DOHH2 (cell line): ENCODE measurements at regions not wholly inside any gene's neighbourhood (a gene's known extent, or its start where the extent isn't known, plus 50 kb on each side); places are given as distances from the start of the nearest gene placed in this dataset.

Experiments used
- CTCF ChIP-seq: fragments of 200-600 bp; sonication (generic); IDR thresholded peaks from one replicate; pipeline ENCODE4 v1.5.1; 2014; ENCODE audit warnings: antibody characterized with exemption, mild to moderate bottlenecking, low read depth, low read length; ENCODE audit not compliant: poor library complexity, severe bottlenecking
- EZH2phosphoT487 ChIP-seq: fragments of 200-600 bp; sonication (generic); IDR thresholded peaks from 2 replicates; pipeline ENCODE4 v1.6.1; 2017; ENCODE audit warnings: borderline replicate concordance, mild to moderate bottlenecking, antibody characterized with exemption, low read length, moderate library complexity, mixed read lengths

- TF ChIP-seq CTCF, result no peak
- TF ChIP-seq EZH2phosphoT487, result no peak
Measured at GRCh38 chr16:76683051-76683450, 405.9 kb downstream of the CNTNAP4 start.
